Neural cell (in vitro differentiated cells): ENCODE measurements at regions not wholly inside any gene's neighbourhood (a gene's known extent, or its start where the extent isn't known, plus 50 kb on each side); places are given as distances from the start of the nearest gene placed in this dataset.

Experiments used
- H2AFZ ChIP-seq: fragments of 200-600, 300-800 bp; sonication (generic), shearing (Covaris generic); 2 replicates; pipeline ENCODE4 v1.6.0; 2014; ENCODE audit warnings: low read depth, mild to moderate bottlenecking, antibody characterized with exemption, low read length, moderate library complexity
- H3F3A ChIP-seq: fragments of 200-600 bp; shearing (Covaris generic); 2 replicates; pipeline ENCODE4 v1.6.1; 2016; ENCODE audit warnings: mild to moderate bottlenecking, moderate library complexity, mixed read lengths, antibody characterized with exemption, low read length; ENCODE audit not compliant: insufficient read depth, poor library complexity, severe bottlenecking
- H3K27ac ChIP-seq: fragments of 200-600, 300-800 bp; sonication (generic), shearing (Covaris generic); 2 replicates; pipeline ENCODE4 v1.5.1; 2014; ENCODE audit warnings: mild to moderate bottlenecking, low read length, moderate library complexity
- H3K27me3 ChIP-seq: fragments of 300-800, 200-600 bp; sonication (generic), shearing (Covaris generic); 2 replicates; pipeline ENCODE4 v1.6.0; 2014; ENCODE audit warnings: mild to moderate bottlenecking, low read depth, low read length, moderate library complexity; ENCODE audit not compliant: insufficient read depth
- H3K36me3 ChIP-seq: fragments of 300-800, 200-600 bp; sonication (generic), shearing (Covaris generic); 2 replicates; pipeline ENCODE4 v1.5.1; 2014; ENCODE audit warnings: mild to moderate bottlenecking, antibody characterized with exemption, low read length, moderate library complexity; ENCODE audit not compliant: insufficient read depth
- H3K4me2 ChIP-seq: fragments of 300-800, 200-600 bp; sonication (generic), shearing (Covaris generic); 2 replicates; pipeline ENCODE4 v1.6.0; 2014; ENCODE audit warnings: mild to moderate bottlenecking, low read length
- H3K4me3 ChIP-seq: fragments of 300-800, 200-600 bp; sonication (generic), shearing (Covaris generic); 2 replicates; pipeline ENCODE4 v1.5.1; 2014; ENCODE audit warnings: mild to moderate bottlenecking, low read length, moderate library complexity
- H3K79me2 ChIP-seq: fragments of 200-600 bp; shearing (Covaris generic); replicated peaks from 2 replicates; pipeline ENCODE4 v1.6.0; 2014; ENCODE audit warnings: mild to moderate bottlenecking, low read length, moderate library complexity; ENCODE audit not compliant: insufficient read depth
- H3K9ac ChIP-seq: fragments of 300-800, 200-600 bp; sonication (generic), shearing (Covaris generic); 2 replicates; pipeline ENCODE4 v1.6.1; 2016; ENCODE audit warnings: mild to moderate bottlenecking, low read length, mixed read lengths
- H3K9me2 ChIP-seq: fragments of 200-600 bp; shearing (Covaris generic); 2 replicates; pipeline ENCODE4 v1.6.1; 2016; ENCODE audit warnings: mild to moderate bottlenecking, low read length, mixed read lengths; ENCODE audit not compliant: insufficient read depth
- H3K9me3 ChIP-seq: fragments of 200-600, 300-800 bp; sonication (generic), shearing (Covaris generic); 2 replicates; pipeline ENCODE4 v1.6.1; 2016; ENCODE audit warnings: mild to moderate bottlenecking, mixed run types, low read length, moderate library complexity, mixed read lengths
- H4K20me1 ChIP-seq: fragments of 200-600 bp; shearing (Covaris generic); 2 replicates; pipeline ENCODE4 v1.6.1; 2016; ENCODE audit warnings: mild to moderate bottlenecking, mixed run types; ENCODE audit not compliant: insufficient read depth
- EP300 ChIP-seq: fragments of 450-650 bp; conservative IDR thresholded peaks from 2 replicates; pipeline ENCODE4 v1.6.1; 2014; ENCODE audit warnings: antibody characterized with exemption, mild to moderate bottlenecking, moderate library complexity; ENCODE audit not compliant: poor library complexity, severe bottlenecking
- EZH2 ChIP-seq: fragments of 200-600, 300-800 bp; shearing (Covaris generic), sonication (generic); IDR thresholded peaks from 2 replicates; pipeline ENCODE4 v1.6.1; 2014; ENCODE audit warnings: antibody characterized with exemption, low read length, borderline replicate concordance, mild to moderate bottlenecking; ENCODE audit not compliant: insufficient read depth, poor library complexity, severe bottlenecking
- MXI1 ChIP-seq: fragments of 450-650 bp; conservative IDR thresholded peaks from 2 replicates; pipeline ENCODE4 v1.6.1; 2014; ENCODE audit warnings: antibody characterized with exemption, mild to moderate bottlenecking; ENCODE audit not compliant: poor library complexity, severe bottlenecking
- POLR2AphosphoS5 ChIP-seq: IDR thresholded peaks from 2 replicates; pipeline ENCODE4 v1.6.1; 2012
- RAD21 ChIP-seq: fragments of 450-650 bp; conservative IDR thresholded peaks from 2 replicates; pipeline ENCODE4 v1.6.1; 2014; ENCODE audit warnings: antibody characterized with exemption, mild to moderate bottlenecking, moderate library complexity
- SMC3 ChIP-seq: fragments of 450-650 bp; conservative IDR thresholded peaks from 2 replicates; pipeline ENCODE4 v1.6.1; 2014; ENCODE audit warnings: antibody characterized with exemption, mild to moderate bottlenecking, moderate library complexity; ENCODE audit not compliant: poor library complexity
- TAF1 ChIP-seq: IDR thresholded peaks from 2 replicates; pipeline ENCODE4 v1.6.1; 2012; ENCODE audit warnings: low read depth
- TF ChIP-seq, protein P1 (sequence below): fragments of 450-650 bp; IDR thresholded peaks from 2 replicates; pipeline ENCODE4 v1.5.1; 2014; ENCODE audit warnings: antibody characterized with exemption, mild to moderate bottlenecking, moderate library complexity; ENCODE audit not compliant: poor library complexity, severe bottlenecking
- TF ChIP-seq, protein P2 (sequence below): IDR thresholded peaks from 2 replicates; pipeline ENCODE4 v1.6.1; 2012; ENCODE audit warnings: borderline replicate concordance

DNA sequence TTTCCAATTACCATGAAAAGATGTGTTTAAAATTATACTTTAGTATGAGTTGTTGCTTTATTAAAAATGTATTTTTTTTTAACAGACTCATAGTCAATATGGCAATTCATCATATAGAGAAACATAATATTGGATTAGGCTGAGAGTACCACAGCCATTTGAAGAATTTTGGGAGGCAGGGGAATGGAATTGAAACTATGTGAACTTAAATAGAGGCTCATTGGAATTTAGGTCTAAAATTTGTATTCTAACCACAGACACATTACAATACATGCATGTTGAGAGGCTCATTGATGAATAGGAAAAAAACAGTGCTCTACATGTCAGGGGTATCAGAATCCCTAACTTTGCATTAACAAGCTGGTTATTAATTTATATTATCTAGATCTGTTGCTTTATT lies 269.6 kb downstream of the DKK2 start:
- no peaks in the 10 kb centered on the region for H3K79me2 ChIP-seq
- H3K4me3 ChIP-seq = no peak overlapping the region
- H2AFZ ChIP-seq = no peak overlapping the region
- no peak overlapping the region for H3K9ac ChIP-seq
- no peaks in the 10 kb centered on the region for H3K9me3 ChIP-seq
- H3K4me2 ChIP-seq = no peak overlapping the region
- H3K9me2 ChIP-seq = no peaks in the 10 kb centered on the region
- H3F3A ChIP-seq = no peaks in the 10 kb centered on the region
- H3K27me3 ChIP-seq = no peaks in the 10 kb centered on the region
- no peaks in the 10 kb centered on the region for H3K36me3 ChIP-seq
- no peak for TF ChIP-seq EP300
- TF ChIP-seq POLR2AphosphoS5 = no peak
- no peak for TF ChIP-seq TAF1
- no peak for TF ChIP-seq EZH2
- TF ChIP-seq SMC3 = no peak
- no peak for TF ChIP-seq MXI1
- TF ChIP-seq, protein P1, sequence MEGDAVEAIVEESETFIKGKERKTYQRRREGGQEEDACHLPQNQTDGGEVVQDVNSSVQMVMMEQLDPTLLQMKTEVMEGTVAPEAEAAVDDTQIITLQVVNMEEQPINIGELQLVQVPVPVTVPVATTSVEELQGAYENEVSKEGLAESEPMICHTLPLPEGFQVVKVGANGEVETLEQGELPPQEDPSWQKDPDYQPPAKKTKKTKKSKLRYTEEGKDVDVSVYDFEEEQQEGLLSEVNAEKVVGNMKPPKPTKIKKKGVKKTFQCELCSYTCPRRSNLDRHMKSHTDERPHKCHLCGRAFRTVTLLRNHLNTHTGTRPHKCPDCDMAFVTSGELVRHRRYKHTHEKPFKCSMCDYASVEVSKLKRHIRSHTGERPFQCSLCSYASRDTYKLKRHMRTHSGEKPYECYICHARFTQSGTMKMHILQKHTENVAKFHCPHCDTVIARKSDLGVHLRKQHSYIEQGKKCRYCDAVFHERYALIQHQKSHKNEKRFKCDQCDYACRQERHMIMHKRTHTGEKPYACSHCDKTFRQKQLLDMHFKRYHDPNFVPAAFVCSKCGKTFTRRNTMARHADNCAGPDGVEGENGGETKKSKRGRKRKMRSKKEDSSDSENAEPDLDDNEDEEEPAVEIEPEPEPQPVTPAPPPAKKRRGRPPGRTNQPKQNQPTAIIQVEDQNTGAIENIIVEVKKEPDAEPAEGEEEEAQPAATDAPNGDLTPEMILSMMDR = no peak
- no peak for TF ChIP-seq RAD21
- TF ChIP-seq, protein P2, sequence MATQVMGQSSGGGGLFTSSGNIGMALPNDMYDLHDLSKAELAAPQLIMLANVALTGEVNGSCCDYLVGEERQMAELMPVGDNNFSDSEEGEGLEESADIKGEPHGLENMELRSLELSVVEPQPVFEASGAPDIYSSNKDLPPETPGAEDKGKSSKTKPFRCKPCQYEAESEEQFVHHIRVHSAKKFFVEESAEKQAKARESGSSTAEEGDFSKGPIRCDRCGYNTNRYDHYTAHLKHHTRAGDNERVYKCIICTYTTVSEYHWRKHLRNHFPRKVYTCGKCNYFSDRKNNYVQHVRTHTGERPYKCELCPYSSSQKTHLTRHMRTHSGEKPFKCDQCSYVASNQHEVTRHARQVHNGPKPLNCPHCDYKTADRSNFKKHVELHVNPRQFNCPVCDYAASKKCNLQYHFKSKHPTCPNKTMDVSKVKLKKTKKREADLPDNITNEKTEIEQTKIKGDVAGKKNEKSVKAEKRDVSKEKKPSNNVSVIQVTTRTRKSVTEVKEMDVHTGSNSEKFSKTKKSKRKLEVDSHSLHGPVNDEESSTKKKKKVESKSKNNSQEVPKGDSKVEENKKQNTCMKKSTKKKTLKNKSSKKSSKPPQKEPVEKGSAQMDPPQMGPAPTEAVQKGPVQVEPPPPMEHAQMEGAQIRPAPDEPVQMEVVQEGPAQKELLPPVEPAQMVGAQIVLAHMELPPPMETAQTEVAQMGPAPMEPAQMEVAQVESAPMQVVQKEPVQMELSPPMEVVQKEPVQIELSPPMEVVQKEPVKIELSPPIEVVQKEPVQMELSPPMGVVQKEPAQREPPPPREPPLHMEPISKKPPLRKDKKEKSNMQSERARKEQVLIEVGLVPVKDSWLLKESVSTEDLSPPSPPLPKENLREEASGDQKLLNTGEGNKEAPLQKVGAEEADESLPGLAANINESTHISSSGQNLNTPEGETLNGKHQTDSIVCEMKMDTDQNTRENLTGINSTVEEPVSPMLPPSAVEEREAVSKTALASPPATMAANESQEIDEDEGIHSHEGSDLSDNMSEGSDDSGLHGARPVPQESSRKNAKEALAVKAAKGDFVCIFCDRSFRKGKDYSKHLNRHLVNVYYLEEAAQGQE = no peak
- no peak overlapping the region for H3K27ac ChIP-seq
- no peaks in the 10 kb centered on the region for H4K20me1 ChIP-seq

DNA sequence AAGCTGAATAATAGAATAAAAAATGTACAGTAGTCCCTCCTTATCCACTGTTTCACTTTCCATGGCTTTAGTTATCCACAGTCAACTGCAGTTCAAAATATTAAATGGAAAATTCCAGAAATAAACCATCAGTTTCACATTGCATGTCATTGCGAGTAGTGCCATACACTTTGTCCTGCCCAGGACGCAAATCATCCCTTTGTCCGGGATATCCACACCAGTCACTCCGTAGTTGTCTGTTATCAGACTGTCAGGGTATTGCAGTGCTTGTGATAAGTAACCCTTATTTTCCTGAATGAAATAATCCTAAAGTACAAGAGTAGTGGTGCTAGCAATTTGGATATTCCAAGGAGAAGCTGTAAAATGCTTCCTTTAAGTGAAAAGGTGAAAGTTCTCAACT lies 271.3 kb downstream of the DKK2 start:
- H3K9me2 ChIP-seq = no peaks in the 10 kb centered on the region
- no peaks in the 10 kb centered on the region for H3K79me2 ChIP-seq
- no peaks in the 10 kb centered on the region for H3F3A ChIP-seq
- TF ChIP-seq POLR2AphosphoS5 (no peak), EP300 (no peak), RAD21 (no peak), TAF1 (no peak), EZH2 (no peak), SMC3 (no peak), MXI1 (no peak)
- TF ChIP-seq, protein P1 = no peak
- TF ChIP-seq, protein P2 = no peak
- H3K36me3 ChIP-seq = no peaks in the 10 kb centered on the region
- no peak overlapping the region for H3K9ac ChIP-seq
- H3K4me2 ChIP-seq = no peak overlapping the region
- H2AFZ ChIP-seq = no peak overlapping the region
- no peak overlapping the region for H3K27ac ChIP-seq
- H3K4me3 ChIP-seq = no peak overlapping the region
- H3K9me3 ChIP-seq = no peaks in the 10 kb centered on the region
- H4K20me1 ChIP-seq = no peaks in the 10 kb centered on the region
- no peaks in the 10 kb centered on the region for H3K27me3 ChIP-seq
